Tibial nerve (tissue), 4 donors: ENCODE measurements at regions not wholly inside any gene's neighbourhood (a gene's known extent, or its start where the extent isn't known, plus 50 kb on each side); places are given as distances from the start of the nearest gene placed in this dataset.

Experiments used
- CTCF ChIP-seq, 5 experiments: fragments of 200-600 bp in 3 of 5; fragments of 450-650 bp in 2 of 5; sonication (generic) in 3 of 5; IDR thresholded peaks; one replicate each; pipeline ENCODE4 v1.5.1; 2016 to 2019; ENCODE audit warnings: antibody characterized with exemption in 5 of 5, mild to moderate bottlenecking in 3 of 5, moderate library complexity in 2 of 5
- EP300 ChIP-seq, 2 donors: sonication (generic); formaldehyde crosslinking; IDR thresholded peaks; one replicate each; pipeline ENCODE4 v1.6.1; 2017; ENCODE audit warnings: antibody characterized with exemption in 2 of 2, mild to moderate bottlenecking in 1 of 2
- POLR2A ChIP-seq, 2 donors: fragments of 450-650 bp; IDR thresholded peaks; one replicate each; pipeline ENCODE4 v1.6.1; 2017; ENCODE audit warnings: antibody characterized with exemption in 2 of 2, mild to moderate bottlenecking in 2 of 2, moderate library complexity in 2 of 2

- TF ChIP-seq CTCF (IDR thresholded peaks at IDR 0.05) (no peak), EP300 (IDR thresholded peaks at IDR 0.05) (no peak), POLR2A (IDR thresholded peaks at IDR 0.05) (no peak)
These were observed 449.4 kb upstream of the CDH4 start for GRCh38 chr20:60802676-60803075.
